Hepatocyte (in vitro differentiated cells): ENCODE measurements at regions not wholly inside any gene's neighbourhood (a gene's known extent, or its start where the extent isn't known, plus 50 kb on each side); places are given as distances from the start of the nearest gene placed in this dataset.
A peak's percentile ranks its signal among the peaks of the same experiment; 100 is the strongest.

ENCODE experiments used
- DNase-seq: peaks from one replicate; pipeline ENCODE4 v3.0.0-alpha.2; 2016; ENCODE audit warnings: low spot score
- H2AFZ ChIP-seq: fragments of 200-600 bp; sonication (generic); 2 replicates; pipeline ENCODE4 v1.6.0; 2016; ENCODE audit warnings: antibody characterized with exemption, mild to moderate bottlenecking
- H3K27ac ChIP-seq: fragments of 200-600 bp; sonication (generic); 2 replicates; pipeline ENCODE4 v1.5.1; 2016; ENCODE audit warnings: mild to moderate bottlenecking
- H3K27me3 ChIP-seq: fragments of 200-600 bp; sonication (generic); 2 replicates; pipeline ENCODE4 v1.6.1; 2016
- H3K36me3 ChIP-seq: fragments of 200-600 bp; sonication (generic); replicated peaks from 2 replicates; pipeline ENCODE4 v1.5.1; 2016; ENCODE audit warnings: low read depth; ENCODE audit not compliant: insufficient read depth
- H3K4me1 ChIP-seq: fragments of 200-600 bp; sonication (generic); 2 replicates; pipeline ENCODE4 v1.5.1; 2016; ENCODE audit warnings: mild to moderate bottlenecking, moderate library complexity; ENCODE audit not compliant: insufficient read depth
- H3K4me2 ChIP-seq: fragments of 200-600 bp; sonication (generic); 2 replicates; pipeline ENCODE4 v1.6.0; 2016
- H3K4me3 ChIP-seq: fragments of 200-600 bp; sonication (generic); 2 replicates; pipeline ENCODE4 v1.5.1; 2016; ENCODE audit warnings: mild to moderate bottlenecking
- H3K79me2 ChIP-seq: fragments of 200-600 bp; sonication (generic); 2 replicates; pipeline ENCODE4 v1.6.0; 2017; ENCODE audit warnings: mild to moderate bottlenecking
- H3K9me2 ChIP-seq: fragments of 200-600 bp; sonication (generic); replicated peaks from 2 replicates; pipeline ENCODE4 v1.6.0; 2017; ENCODE audit warnings: mild to moderate bottlenecking; ENCODE audit not compliant: insufficient read depth
- H3K9me3 ChIP-seq: fragments of 200-600 bp; sonication (generic); 2 replicates; pipeline ENCODE4 v1.5.1; 2016; ENCODE audit warnings: low read depth, mild to moderate bottlenecking
- H4K20me1 ChIP-seq: fragments of 200-600 bp; sonication (generic); 2 replicates; pipeline ENCODE4 v1.6.0; 2016; ENCODE audit warnings: mild to moderate bottlenecking; ENCODE audit not compliant: insufficient read depth, poor library complexity, severe bottlenecking
- EZH2 ChIP-seq: fragments of 200-600 bp; sonication (generic); IDR thresholded peaks from 2 replicates; pipeline ENCODE4 v1.6.1; 2016; ENCODE audit warnings: antibody characterized with exemption, mild to moderate bottlenecking, borderline replicate concordance
- EZH2phosphoT487 ChIP-seq: fragments of 200-600 bp; sonication (generic); IDR thresholded peaks from one replicate; pipeline ENCODE4 v1.6.1; 2018; ENCODE audit warnings: antibody characterized with exemption, mild to moderate bottlenecking, low read depth, moderate library complexity; ENCODE audit not compliant: unreplicated experiment, severe bottlenecking
- WGBS: methylation state at CpG from one replicate; pipeline ENCODE4 v1.1.6; 2016; ENCODE audit warnings: low lambda C conversion rate; ENCODE audit errors: missing lambda C conversion rate; 5-methylcytosine and 5-hydroxymethylcytosine counted together
- TF ChIP-seq, protein P1 (sequence below): fragments of 200-600 bp; sonication (generic); IDR thresholded peaks from 2 replicates; pipeline ENCODE4 v1.5.1; 2016; ENCODE audit warnings: antibody characterized with exemption, mild to moderate bottlenecking; ENCODE audit not compliant: poor library complexity

DNA sequence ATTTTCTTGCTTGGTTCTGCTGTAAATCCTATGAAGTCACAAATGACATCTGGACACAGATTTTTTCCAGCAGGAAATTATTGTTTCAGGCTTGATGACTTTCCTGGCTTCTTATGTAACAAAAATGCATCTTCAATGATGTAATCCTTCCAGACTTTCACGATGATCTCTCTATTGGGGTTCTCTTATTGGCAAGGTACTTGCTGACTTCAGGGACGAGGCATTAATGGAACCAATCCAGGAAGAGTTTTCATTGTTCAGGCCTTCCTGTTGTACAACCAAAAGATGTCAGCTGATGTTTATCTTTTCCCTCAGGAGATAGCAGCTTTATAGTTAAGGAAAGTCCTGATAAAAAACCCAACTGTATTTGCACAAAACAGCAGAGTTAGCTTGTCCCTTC is 118.5 kb upstream of the MMS22L start:
- TF ChIP-seq, protein P1, sequence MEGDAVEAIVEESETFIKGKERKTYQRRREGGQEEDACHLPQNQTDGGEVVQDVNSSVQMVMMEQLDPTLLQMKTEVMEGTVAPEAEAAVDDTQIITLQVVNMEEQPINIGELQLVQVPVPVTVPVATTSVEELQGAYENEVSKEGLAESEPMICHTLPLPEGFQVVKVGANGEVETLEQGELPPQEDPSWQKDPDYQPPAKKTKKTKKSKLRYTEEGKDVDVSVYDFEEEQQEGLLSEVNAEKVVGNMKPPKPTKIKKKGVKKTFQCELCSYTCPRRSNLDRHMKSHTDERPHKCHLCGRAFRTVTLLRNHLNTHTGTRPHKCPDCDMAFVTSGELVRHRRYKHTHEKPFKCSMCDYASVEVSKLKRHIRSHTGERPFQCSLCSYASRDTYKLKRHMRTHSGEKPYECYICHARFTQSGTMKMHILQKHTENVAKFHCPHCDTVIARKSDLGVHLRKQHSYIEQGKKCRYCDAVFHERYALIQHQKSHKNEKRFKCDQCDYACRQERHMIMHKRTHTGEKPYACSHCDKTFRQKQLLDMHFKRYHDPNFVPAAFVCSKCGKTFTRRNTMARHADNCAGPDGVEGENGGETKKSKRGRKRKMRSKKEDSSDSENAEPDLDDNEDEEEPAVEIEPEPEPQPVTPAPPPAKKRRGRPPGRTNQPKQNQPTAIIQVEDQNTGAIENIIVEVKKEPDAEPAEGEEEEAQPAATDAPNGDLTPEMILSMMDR: no peak
- TF ChIP-seq EZH2phosphoT487 (no peak), EZH2 (no peak)
- 39% methylated on average over 2 of the region's 2 CpGs for WGBS
- peaks cover 5% of the 10 kb centered on the region for H3K4me1 ChIP-seq
- H3K4me2 ChIP-seq: no peak overlapping the region
- peak overlapping the region; percentile 11 for H2AFZ ChIP-seq
- no peak overlapping the region for H3K4me3 ChIP-seq
- no peaks in the 10 kb centered on the region for H3K36me3 ChIP-seq
- no peaks in the 10 kb centered on the region for H4K20me1 ChIP-seq
- H3K27ac ChIP-seq: no peak overlapping the region
- DNase-seq: no peak
- no peaks in the 10 kb centered on the region for H3K27me3 ChIP-seq
- H3K9me3 ChIP-seq: no peaks in the 10 kb centered on the region
- no peaks in the 10 kb centered on the region for H3K9me2 ChIP-seq
- H3K79me2 ChIP-seq: no peaks in the 10 kb centered on the region

DNA sequence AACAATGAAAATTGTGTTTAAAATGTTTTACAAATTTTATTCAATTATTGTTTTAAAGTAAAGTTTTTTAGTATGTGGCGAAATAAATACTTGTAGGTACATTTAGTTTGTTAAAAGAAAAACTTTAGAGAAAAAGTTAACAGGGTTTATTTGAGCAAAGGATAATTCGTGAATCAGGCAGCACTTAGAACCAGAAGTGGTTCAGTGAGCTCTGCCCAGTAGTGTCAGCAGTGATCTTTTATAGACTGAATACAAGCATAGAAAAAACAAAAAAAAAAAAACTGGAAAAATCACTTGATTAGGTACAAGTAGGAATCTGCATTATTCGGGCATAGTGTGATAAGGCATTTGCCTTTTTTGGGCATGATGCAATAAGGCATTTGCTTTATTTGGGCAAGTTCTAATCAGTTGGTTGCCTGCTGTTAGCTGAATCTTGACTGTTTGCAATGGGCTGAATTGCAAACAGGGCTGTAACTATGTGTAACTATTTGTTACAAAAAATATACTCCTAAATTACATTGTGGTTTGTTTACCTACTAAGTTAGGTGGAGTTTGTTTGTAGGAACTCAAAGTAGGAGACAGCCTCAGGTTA is 122.9 kb upstream of the MMS22L start:
- WGBS: 49% methylated on average over 3 of the region's 3 CpGs
- no peaks in the 10 kb centered on the region for H3K36me3 ChIP-seq
- H3K9me2 ChIP-seq: no peaks in the 10 kb centered on the region

DNA sequence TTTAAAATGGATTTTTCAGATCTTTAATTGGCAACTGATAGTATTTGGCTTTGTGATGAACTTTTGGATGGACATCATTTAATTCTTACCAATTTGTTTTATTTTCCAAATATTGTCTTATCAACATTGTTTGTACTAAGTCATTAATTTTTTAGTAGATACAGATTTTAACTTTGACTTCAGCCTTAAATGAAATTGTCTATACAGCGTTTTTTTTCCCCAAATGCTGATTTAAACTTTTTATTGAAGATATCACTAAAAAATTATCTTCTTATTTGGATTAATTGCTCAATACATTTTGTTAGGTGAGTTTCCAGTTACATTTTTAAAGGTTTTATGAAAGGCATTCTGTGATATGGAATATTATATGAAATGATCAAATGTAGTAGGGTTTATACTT is 123.6 kb upstream of the MMS22L start:
- Histone ChIP-seq H3K27me3 (no peaks in the 10 kb centered on the region), H3K36me3 (no peaks in the 10 kb centered on the region), H3K79me2 (no peaks in the 10 kb centered on the region), H3K4me2 (no peak overlapping the region), H3K27ac (no peak overlapping the region), H4K20me1 (no peaks in the 10 kb centered on the region), H2AFZ (no peak overlapping the region), H3K4me1 (peaks cover 6% of the 10 kb centered on the region), H3K9me2 (no peaks in the 10 kb centered on the region), H3K4me3 (no peak overlapping the region), H3K9me3 (no peaks in the 10 kb centered on the region)
- TF ChIP-seq, protein P1: no peak
- TF ChIP-seq EZH2phosphoT487: no peak
- no peak for TF ChIP-seq EZH2
- DNase-seq: no peak
- WGBS: 83% methylated on average over 1 of the region's 1 CpG

More for the DNA sequence above, 122.9 kb upstream of the MMS22L start:
- Histone ChIP-seq H3K79me2 (no peaks in the 10 kb centered on the region), H3K9me3 (no peaks in the 10 kb centered on the region), H3K27ac (no peak overlapping the region), H2AFZ (no peak overlapping the region), H3K27me3 (no peaks in the 10 kb centered on the region), H3K4me3 (no peak overlapping the region), H4K20me1 (no peaks in the 10 kb centered on the region), H3K4me2 (no peak overlapping the region), H3K4me1 (peaks cover 6% of the 10 kb centered on the region)
- TF ChIP-seq, protein P1: no peak
- no peak for TF ChIP-seq EZH2phosphoT487
- TF ChIP-seq EZH2: no peak
- DNase-seq: no peak
